Bronchial epithelial cell (primary cell): ENCODE measurements at regions not wholly inside any gene's neighbourhood (a gene's known extent, or its start where the extent isn't known, plus 50 kb on each side); places are given as distances from the start of the nearest gene placed in this dataset.
"Not testable (repeated sequence)": the region's sequence is repeated elsewhere in the genome, so short reads cannot be mapped to it uniquely, and the experiment has no call there.

ENCODE experiments used
- DNase-seq: peaks from one replicate; pipeline ENCODE4 v3.0.0-alpha.2; 2010; ENCODE audit warnings: low read depth
- FAIRE-seq: peaks from 2 replicates; lab custom pipeline; 2011; peaks lifted over from hg19 to GRCh38; lab: Jason Lieb, UNC
- H3K27me3 ChIP-seq: 2 replicates; pipeline ENCODE4 v1.5.1; 2011; ENCODE audit warnings: low read length; ENCODE audit not compliant: control insufficient read depth, insufficient read depth
- H3K36me3 ChIP-seq: 2 replicates; pipeline ENCODE4 v1.5.1; 2011; ENCODE audit warnings: low read length; ENCODE audit not compliant: control insufficient read depth, insufficient read depth
- H3K4me3 ChIP-seq: 2 replicates; pipeline ENCODE4 v1.5.1; 2011; ENCODE audit warnings: mild to moderate bottlenecking, low read depth, low read length, control low read depth
- TF ChIP-seq, protein P1 (sequence below): IDR thresholded peaks from 2 replicates; pipeline ENCODE4 v1.5.1; 2011; ENCODE audit warnings: mild to moderate bottlenecking, moderate library complexity, low read length, control low read depth, inconsistent platforms; ENCODE audit not compliant: insufficient read depth, severe bottlenecking

- peak; percentile 27 for DNase-seq
- not testable (repeated sequence) for FAIRE-seq
Measured at GRCh38 chr2:161504628-161505289, 88.7 kb downstream of the TBR1 start.

GRCh38 chr2:161505466-161505865 lies 89.4 kb downstream of the TBR1 start:
- not testable (repeated sequence) for H3K27me3 ChIP-seq, H3K4me3 ChIP-seq, DNase-seq, H3K36me3 ChIP-seq
- peak; percentile 88 for FAIRE-seq

More at GRCh38 chr2:161504628-161505289, 88.7 kb downstream of the TBR1 start:
- not testable (repeated sequence) for H3K27me3 ChIP-seq, H3K4me3 ChIP-seq, H3K36me3 ChIP-seq

DNA sequence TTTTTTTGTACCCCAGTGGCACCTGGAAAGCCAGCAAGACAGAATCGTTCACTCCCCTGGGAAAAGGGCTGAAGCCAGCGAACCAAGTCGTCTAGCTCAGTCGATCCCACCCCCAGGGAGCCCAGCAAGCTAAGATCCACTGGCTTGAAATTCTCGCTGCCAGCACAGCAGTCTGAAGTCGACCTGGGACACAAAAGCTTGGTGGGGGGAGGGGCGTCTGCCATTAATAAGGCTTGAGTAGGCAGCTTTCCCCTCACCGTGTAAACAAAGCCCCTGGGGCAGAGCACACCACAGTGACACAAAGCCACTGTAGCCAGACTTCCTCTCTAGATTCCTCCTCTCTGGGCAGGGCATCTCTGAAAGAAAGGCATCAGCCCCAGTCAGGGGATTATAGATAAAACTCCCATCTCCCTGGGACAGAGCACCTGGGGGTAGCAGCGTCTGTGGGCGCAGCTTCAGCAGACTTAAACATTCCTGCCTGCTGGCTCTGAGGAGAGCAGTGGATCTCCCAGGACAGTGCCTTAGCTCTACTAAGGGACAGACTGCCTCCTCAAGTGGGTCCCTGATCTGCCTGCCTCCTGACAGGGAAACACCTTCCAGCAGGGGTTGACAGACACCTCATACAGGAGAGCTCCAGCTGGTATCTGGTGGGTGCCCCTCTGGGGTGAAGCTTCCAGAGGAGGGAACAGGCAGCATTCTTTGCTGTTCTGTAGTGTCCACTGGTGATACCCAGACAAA lies 97.4 kb downstream of the TBR1 start:
- not testable (repeated sequence) for DNase-seq, H3K36me3 ChIP-seq, H3K27me3 ChIP-seq, H3K4me3 ChIP-seq, FAIRE-seq

DNA sequence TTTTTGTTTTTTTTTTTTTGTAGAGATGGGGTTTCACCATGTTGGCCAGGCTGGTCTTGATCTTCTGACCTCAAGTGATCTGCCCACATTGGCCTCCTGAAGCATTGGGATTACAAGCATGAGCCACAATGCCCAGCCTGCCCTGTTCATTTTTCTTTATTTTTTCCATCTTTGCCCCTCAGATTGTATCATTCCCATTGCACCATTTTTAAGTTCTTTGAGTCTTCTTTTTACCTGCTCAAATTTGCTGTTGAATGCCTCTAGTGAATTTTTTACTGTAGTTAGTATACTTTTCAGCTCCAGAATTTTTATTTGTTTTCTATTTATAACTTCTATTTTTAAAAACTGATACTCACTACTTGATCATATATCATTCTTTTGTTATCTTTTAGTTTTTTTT lies 101.4 kb upstream of the SLC4A10 start:
- H3K36me3 ChIP-seq: no peaks in the 10 kb centered on the region
- DNase-seq: no peak
- TF ChIP-seq, protein P1, sequence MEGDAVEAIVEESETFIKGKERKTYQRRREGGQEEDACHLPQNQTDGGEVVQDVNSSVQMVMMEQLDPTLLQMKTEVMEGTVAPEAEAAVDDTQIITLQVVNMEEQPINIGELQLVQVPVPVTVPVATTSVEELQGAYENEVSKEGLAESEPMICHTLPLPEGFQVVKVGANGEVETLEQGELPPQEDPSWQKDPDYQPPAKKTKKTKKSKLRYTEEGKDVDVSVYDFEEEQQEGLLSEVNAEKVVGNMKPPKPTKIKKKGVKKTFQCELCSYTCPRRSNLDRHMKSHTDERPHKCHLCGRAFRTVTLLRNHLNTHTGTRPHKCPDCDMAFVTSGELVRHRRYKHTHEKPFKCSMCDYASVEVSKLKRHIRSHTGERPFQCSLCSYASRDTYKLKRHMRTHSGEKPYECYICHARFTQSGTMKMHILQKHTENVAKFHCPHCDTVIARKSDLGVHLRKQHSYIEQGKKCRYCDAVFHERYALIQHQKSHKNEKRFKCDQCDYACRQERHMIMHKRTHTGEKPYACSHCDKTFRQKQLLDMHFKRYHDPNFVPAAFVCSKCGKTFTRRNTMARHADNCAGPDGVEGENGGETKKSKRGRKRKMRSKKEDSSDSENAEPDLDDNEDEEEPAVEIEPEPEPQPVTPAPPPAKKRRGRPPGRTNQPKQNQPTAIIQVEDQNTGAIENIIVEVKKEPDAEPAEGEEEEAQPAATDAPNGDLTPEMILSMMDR: no peak
- no peak for FAIRE-seq
- no peak overlapping the region for H3K4me3 ChIP-seq
- no peaks in the 10 kb centered on the region for H3K27me3 ChIP-seq

DNA sequence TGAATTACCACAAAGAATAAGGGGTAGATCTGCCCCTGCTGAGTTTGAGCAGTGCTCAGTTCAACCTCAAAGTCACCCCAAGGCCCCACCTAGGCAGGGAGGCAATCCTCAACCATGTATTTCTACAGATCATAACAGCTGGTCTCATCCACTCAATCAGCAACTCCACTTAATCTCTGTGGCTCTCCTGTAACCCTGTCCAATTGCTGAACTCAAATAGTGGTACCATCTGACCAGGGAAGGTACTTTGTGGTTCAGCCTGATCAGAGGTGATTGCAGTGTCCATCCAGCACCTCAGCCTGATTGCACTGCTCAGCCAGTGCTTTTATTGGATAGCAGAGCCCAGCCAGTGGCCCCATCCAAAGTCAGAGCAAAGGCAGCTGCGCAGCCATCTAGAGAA lies 91.0 kb upstream of the SLC4A10 start:
- TF ChIP-seq, protein P1: no peak
- no peaks in the 10 kb centered on the region for H3K36me3 ChIP-seq
- H3K27me3 ChIP-seq: no peaks in the 10 kb centered on the region
- H3K4me3 ChIP-seq: no peak overlapping the region
- FAIRE-seq (no peak), DNase-seq (no peak)

DNA sequence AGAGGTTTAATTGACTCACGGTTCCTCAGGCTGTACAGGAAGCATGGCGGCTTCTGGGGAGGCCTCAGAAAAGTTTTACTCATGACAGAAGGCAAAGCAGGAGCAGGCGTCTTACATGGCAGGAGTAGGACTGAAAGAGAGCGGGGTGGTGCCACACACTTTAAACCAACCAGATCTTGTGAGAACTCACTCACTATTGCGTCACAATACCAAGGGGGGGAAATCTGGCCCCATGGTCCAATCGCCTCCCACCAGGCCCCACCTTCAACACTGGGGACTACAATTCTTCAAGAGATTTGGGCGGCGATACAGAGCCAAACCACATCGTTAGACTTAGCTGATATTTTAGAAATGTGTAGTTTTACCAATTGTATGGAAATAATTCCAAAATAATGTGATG lies 77.6 kb upstream of the SLC4A10 start:
- DNase-seq (no peak), FAIRE-seq (no peak)
- Histone ChIP-seq H3K4me3 (no peak overlapping the region), H3K27me3 (no peaks in the 10 kb centered on the region), H3K36me3 (no peaks in the 10 kb centered on the region)
- TF ChIP-seq, protein P1: no peak

DNA sequence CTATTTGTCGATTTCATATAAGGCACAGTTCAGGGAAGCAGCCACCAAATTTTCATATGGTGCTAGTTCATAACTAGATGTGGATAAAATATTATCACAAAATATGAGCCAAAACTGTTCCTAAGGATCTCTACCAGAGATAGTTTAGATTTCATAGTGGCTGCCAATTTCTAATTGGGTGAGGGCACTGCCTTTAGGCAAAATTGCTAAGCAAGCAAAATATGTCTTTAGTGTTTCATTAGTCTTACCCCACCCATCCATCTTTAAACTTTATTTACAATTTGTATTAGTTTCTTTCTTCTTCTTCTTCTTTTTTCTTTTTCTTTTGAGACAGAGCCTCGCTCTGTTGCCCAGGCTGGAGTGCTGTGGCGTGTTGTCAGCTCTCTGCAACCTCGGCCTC lies 77.1 kb upstream of the SLC4A10 start:
- FAIRE-seq: no peak
- Histone ChIP-seq H3K36me3 (no peaks in the 10 kb centered on the region), H3K4me3 (no peak overlapping the region), H3K27me3 (no peaks in the 10 kb centered on the region)
- TF ChIP-seq, protein P1: no peak
- DNase-seq: no peak
